ENCODE measurements at regions not wholly inside any gene's neighbourhood (a gene's known extent, or its start where the extent isn't known, plus 50 kb on each side); places are given as distances from the start of the nearest gene placed in this dataset.

DNA sequence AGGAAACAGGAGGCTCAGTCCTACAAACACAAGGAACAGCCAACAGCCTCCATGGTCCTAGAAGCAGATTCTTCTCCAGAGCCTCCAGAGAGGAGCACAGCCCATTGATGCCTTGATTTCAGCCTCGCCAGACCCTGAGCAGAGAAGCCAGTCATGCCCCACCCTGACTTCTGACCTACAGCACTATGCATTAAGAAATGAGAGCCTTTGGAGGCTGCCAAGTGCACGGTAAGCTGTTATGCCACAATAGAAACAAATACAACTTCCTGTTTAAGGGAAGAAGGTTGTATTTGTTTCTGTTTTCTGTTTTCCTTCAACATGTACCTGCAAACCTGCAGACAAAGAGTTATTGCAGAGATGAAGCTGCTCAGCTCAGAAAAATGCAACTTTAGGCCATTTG lies 181.3 kb upstream of the AGAP1 start:
- TF ChIP-seq, protein P1, sequence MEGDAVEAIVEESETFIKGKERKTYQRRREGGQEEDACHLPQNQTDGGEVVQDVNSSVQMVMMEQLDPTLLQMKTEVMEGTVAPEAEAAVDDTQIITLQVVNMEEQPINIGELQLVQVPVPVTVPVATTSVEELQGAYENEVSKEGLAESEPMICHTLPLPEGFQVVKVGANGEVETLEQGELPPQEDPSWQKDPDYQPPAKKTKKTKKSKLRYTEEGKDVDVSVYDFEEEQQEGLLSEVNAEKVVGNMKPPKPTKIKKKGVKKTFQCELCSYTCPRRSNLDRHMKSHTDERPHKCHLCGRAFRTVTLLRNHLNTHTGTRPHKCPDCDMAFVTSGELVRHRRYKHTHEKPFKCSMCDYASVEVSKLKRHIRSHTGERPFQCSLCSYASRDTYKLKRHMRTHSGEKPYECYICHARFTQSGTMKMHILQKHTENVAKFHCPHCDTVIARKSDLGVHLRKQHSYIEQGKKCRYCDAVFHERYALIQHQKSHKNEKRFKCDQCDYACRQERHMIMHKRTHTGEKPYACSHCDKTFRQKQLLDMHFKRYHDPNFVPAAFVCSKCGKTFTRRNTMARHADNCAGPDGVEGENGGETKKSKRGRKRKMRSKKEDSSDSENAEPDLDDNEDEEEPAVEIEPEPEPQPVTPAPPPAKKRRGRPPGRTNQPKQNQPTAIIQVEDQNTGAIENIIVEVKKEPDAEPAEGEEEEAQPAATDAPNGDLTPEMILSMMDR (IDR thresholded peaks at IDR 0.05; ENCODE audit: extremely low read depth in 1 of 2, insufficient read depth in 1 of 2, low read depth in 1 of 2, low read length in 2 of 2): no peak
- no peak for TF ChIP-seq POLR2A (IDR thresholded peaks at IDR 0.05; ENCODE audit: low read depth, low read length)
- TF ChIP-seq POLR2AphosphoS5 (IDR thresholded peaks at IDR 0.05; ENCODE audit: insufficient read depth, low read depth, low read length): no peak
- TF ChIP-seq EZH2 (IDR thresholded peaks at IDR 0.05; ENCODE audit: borderline replicate concordance, low read depth, low read length, severe bottlenecking): no peak
- TF ChIP-seq GATA2 (IDR thresholded peaks at IDR 0.05; ENCODE audit: insufficient read depth, insufficient read length, low read depth, low read length): no peak
